ENCODE measurements at regions not wholly inside any gene's neighbourhood (a gene's known extent, or its start where the extent isn't known, plus 50 kb on each side); places are given as distances from the start of the nearest gene placed in this dataset.

DNA sequence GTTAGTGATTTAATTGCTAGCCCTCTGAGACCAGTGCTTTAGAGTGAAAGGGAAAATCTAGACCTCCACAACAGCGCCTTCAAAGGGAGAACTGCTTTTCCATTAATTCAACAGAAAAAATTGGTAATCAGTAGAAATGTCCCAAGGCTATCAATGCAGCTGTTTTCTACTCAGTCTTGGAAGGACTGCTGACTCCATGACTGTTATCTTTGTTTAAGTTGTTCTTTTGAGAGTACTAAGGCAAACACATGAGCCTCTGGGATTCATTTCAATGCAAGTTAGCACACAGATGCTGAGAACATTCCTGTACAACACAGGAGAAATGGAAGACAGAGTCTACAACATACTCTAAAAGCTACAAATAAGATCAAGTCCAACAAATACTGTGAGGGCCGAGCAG is 301.7 kb upstream of the PTCHD4 start:
- H3K9ac ChIP-seq (ENCODE audit: low read length) = no peak overlapping the region
- H3K4me1 ChIP-seq (ENCODE audit: control insufficient read depth in 1 of 2, insufficient read depth in 2 of 2, low read length in 2 of 2) = no peaks in the 10 kb centered on the region
- H3K36me3 ChIP-seq (ENCODE audit: control insufficient read depth in 1 of 2, insufficient read depth in 2 of 2, low read length in 2 of 2) = no peaks in the 10 kb centered on the region
- H3K4me2 ChIP-seq (ENCODE audit: low read length) = no peak overlapping the region
- no peaks in the 10 kb centered on the region for H3K79me2 ChIP-seq (ENCODE audit: insufficient read depth, low read length)
- DNase-seq (ENCODE audit: low read depth, low spot score) (no peak), ATAC-seq (no peak)
- H4K20me1 ChIP-seq (ENCODE audit: insufficient read depth) = no peaks in the 10 kb centered on the region
- intact Hi-C loops (cut with micrococcal nuclease) = no loop called here
- CTCF ChIA-PET = no interaction called here
- no TSS peak for BruUV-seq (replicated peaks)
- H3K4me3 ChIP-seq (replicated peaks in 1 of 2; ENCODE audit: low read depth in 1 of 2, low read length in 2 of 2) = no peak overlapping the region
- no peak overlapping the region for H3K27ac ChIP-seq (ENCODE audit: low read depth, low read length)
- H3K27me3 ChIP-seq (ENCODE audit: insufficient read depth, low read length) = no peaks in the 10 kb centered on the region
- RAD21 ChIA-PET (ENCODE audit: low non-redundant PET in 1 of 2, low total read pairs in 2 of 2, uncharacterized antibody in 2 of 2, unreplicated experiment in 2 of 2) = no interaction called here
- TF ChIP-seq ELF1 (IDR thresholded peaks at IDR 0.05; ENCODE audit: borderline replicate concordance, low read depth) (no peak), RAD21 (IDR thresholded peaks at IDR 0.05; ENCODE audit: low read depth) (no peak), FOSL1 (IDR thresholded peaks at IDR 0.05; ENCODE audit: low read depth) (no peak), ZNF274 (IDR thresholded peaks at IDR 0.05; ENCODE audit: low read depth, low read length) (no peak), TCF7L2 (IDR thresholded peaks at IDR 0.05; ENCODE audit: borderline replicate concordance, extremely low read depth, insufficient read depth, insufficient read length) (no peak), SP1 (IDR thresholded peaks at IDR 0.05; ENCODE audit: low read depth) (no peak), EGR1 (IDR thresholded peaks at IDR 0.05; ENCODE audit: low read depth) (no peak), ZFX (IDR thresholded peaks at IDR 0.05) (no peak), YY1 (IDR thresholded peaks at IDR 0.05; ENCODE audit: extremely low read depth, insufficient replicate concordance, low read depth, low read length) (no peak), CBX3 (IDR thresholded peaks at IDR 0.05; ENCODE audit: low read depth) (no peak), CEBPB (IDR thresholded peaks at IDR 0.05; ENCODE audit: low read depth) (no peak)
- TF ChIP-seq, protein P1, sequence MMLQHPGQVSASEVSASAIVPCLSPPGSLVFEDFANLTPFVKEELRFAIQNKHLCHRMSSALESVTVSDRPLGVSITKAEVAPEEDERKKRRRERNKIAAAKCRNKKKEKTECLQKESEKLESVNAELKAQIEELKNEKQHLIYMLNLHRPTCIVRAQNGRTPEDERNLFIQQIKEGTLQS (IDR thresholded peaks at IDR 0.05) = no peak
- TF ChIP-seq, protein P2, sequence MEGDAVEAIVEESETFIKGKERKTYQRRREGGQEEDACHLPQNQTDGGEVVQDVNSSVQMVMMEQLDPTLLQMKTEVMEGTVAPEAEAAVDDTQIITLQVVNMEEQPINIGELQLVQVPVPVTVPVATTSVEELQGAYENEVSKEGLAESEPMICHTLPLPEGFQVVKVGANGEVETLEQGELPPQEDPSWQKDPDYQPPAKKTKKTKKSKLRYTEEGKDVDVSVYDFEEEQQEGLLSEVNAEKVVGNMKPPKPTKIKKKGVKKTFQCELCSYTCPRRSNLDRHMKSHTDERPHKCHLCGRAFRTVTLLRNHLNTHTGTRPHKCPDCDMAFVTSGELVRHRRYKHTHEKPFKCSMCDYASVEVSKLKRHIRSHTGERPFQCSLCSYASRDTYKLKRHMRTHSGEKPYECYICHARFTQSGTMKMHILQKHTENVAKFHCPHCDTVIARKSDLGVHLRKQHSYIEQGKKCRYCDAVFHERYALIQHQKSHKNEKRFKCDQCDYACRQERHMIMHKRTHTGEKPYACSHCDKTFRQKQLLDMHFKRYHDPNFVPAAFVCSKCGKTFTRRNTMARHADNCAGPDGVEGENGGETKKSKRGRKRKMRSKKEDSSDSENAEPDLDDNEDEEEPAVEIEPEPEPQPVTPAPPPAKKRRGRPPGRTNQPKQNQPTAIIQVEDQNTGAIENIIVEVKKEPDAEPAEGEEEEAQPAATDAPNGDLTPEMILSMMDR (IDR thresholded peaks at IDR 0.05 in 2 of 3, conservative IDR thresholded peaks at IDR 0.05 in 1 of 3; ENCODE audit: borderline replicate concordance in 1 of 3, insufficient read depth in 1 of 3, low read depth in 2 of 3, low read length in 2 of 3) = no peak
- TF ChIP-seq, protein P3, sequence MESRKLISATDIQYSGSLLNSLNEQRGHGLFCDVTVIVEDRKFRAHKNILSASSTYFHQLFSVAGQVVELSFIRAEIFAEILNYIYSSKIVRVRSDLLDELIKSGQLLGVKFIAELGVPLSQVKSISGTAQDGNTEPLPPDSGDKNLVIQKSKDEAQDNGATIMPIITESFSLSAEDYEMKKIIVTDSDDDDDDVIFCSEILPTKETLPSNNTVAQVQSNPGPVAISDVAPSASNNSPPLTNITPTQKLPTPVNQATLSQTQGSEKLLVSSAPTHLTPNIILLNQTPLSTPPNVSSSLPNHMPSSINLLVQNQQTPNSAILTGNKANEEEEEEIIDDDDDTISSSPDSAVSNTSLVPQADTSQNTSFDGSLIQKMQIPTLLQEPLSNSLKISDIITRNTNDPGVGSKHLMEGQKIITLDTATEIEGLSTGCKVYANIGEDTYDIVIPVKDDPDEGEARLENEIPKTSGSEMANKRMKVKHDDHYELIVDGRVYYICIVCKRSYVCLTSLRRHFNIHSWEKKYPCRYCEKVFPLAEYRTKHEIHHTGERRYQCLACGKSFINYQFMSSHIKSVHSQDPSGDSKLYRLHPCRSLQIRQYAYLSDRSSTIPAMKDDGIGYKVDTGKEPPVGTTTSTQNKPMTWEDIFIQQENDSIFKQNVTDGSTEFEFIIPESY (IDR thresholded peaks at IDR 0.05; ENCODE audit: extremely low read depth, insufficient replicate concordance, low read length) = no peak
- POLR2A ChIA-PET = no interaction called here
- no peak overlapping the region for H2AFZ ChIP-seq (ENCODE audit: low read depth, low read length, poor library complexity, severe bottlenecking)
- H3K9me2 ChIP-seq (ENCODE audit: insufficient read depth) = no peaks in the 10 kb centered on the region
- no peaks in the 10 kb centered on the region for H3K9me3 ChIP-seq (ENCODE audit: control insufficient read depth in 1 of 2, insufficient read depth in 1 of 2, low read depth in 1 of 2, low read length in 2 of 2)
